Endothelial cell of umbilical vein (primary cell): ENCODE measurements at regions not wholly inside any gene's neighbourhood (a gene's known extent, or its start where the extent isn't known, plus 50 kb on each side); places are given as distances from the start of the nearest gene placed in this dataset.

Experiments
- CTCF ChIP-seq, 2 donors: IDR thresholded peaks; 1 replicate in 1 of 2; 2 replicates in 1 of 2; pipeline ENCODE4 v1.5.1; 2011; ENCODE audit warnings: low read length in 2 of 2, mild to moderate bottlenecking in 2 of 2, moderate library complexity in 2 of 2, control low read depth in 1 of 2, inconsistent platforms in 1 of 2, low read depth in 1 of 2; ENCODE audit not compliant: insufficient read depth in 1 of 2; ENCODE audit errors: extremely low read depth in 1 of 2
- MAX ChIP-seq: IDR thresholded peaks from 2 replicates; pipeline ENCODE4 v1.6.1; 2011; ENCODE audit not compliant: insufficient read depth, insufficient read length
- POLR2A ChIP-seq: IDR thresholded peaks from 2 replicates; pipeline ENCODE4 v1.6.1; 2012; ENCODE audit warnings: low read depth, mild to moderate bottlenecking, control low read depth, low read length

GRCh38 chr2:16958266-16958665 lies 292.6 kb upstream of the CYRIA start:
- TF ChIP-seq CTCF (IDR thresholded peaks at IDR 0.05; ENCODE audit: extremely low read depth in 1 of 2, insufficient read depth in 1 of 2, low read depth in 1 of 2, low read length in 2 of 2) (no peak), POLR2A (no peak), MAX (no peak)
